ENCODE measurements at regions not wholly inside any gene's neighbourhood (a gene's known extent, or its start where the extent isn't known, plus 50 kb on each side); places are given as distances from the start of the nearest gene placed in this dataset.
"Not testable (repeated sequence)": the region's sequence is repeated elsewhere in the genome, so short reads cannot be mapped to it uniquely, and the experiment has no call there.

- H3K4me1 ChIP-seq (ENCODE audit: control insufficient read depth, extremely low read depth, insufficient read depth, low read length); H2AFZ ChIP-seq (ENCODE audit: low read length); H3K4me3 ChIP-seq (replicated peaks in 1 of 4; ENCODE audit: control extremely low read depth in 1 of 4, insufficient read depth in 1 of 4, low read depth in 3 of 4, low read length in 4 of 4); H3K79me2 ChIP-seq (ENCODE audit: control insufficient read depth, insufficient read depth, low read length); H3K27ac ChIP-seq (ENCODE audit: insufficient read depth, low read length); H3K9ac ChIP-seq (ENCODE audit: insufficient read depth, low read length); H4K20me1 ChIP-seq (ENCODE audit: control insufficient read depth, extremely low read depth, insufficient read depth, low read length); H3K36me3 ChIP-seq (ENCODE audit: control insufficient read depth, insufficient read depth, low read length); DNase-seq (ENCODE audit: low read depth in 2 of 2); H3K4me2 ChIP-seq (ENCODE audit: extremely low read depth, insufficient read depth, low read length); H3K9me3 ChIP-seq (ENCODE audit: control insufficient read depth, insufficient read depth, low read depth, low read length); H3K27me3 ChIP-seq (ENCODE audit: control insufficient read depth, insufficient read depth, low read length): not testable (repeated sequence)
Observed at GRCh38 chr3:48101301-48101650, 85.1 kb upstream of the MAP4 start.

GRCh38 chr3:48092270-48092669 lies 76.1 kb upstream of the MAP4 start:
- no peaks in the 10 kb centered on the region for H4K20me1 ChIP-seq (ENCODE audit: control insufficient read depth, extremely low read depth, insufficient read depth, low read length)
- H3K36me3 ChIP-seq (ENCODE audit: control insufficient read depth, insufficient read depth, low read length), result no peaks in the 10 kb centered on the region
- H2AFZ ChIP-seq (ENCODE audit: low read length), result no peak overlapping the region
- no peak overlapping the region for H3K27ac ChIP-seq (ENCODE audit: insufficient read depth, low read length)
- H3K9ac ChIP-seq (ENCODE audit: insufficient read depth, low read length), result no peak overlapping the region
- H3K4me2 ChIP-seq (ENCODE audit: extremely low read depth, insufficient read depth, low read length), result no peak overlapping the region
- no peak overlapping the region for H3K4me3 ChIP-seq (replicated peaks in 1 of 4; ENCODE audit: control extremely low read depth in 1 of 4, insufficient read depth in 1 of 4, low read depth in 3 of 4, low read length in 4 of 4)
- H3K27me3 ChIP-seq (ENCODE audit: control insufficient read depth, insufficient read depth, low read length), result no peaks in the 10 kb centered on the region
- TF ChIP-seq EZH2 (IDR thresholded peaks at IDR 0.05; ENCODE audit: low read length, missing control alignments) (no peak), CTCF (conservative IDR thresholded peaks at IDR 0.05 in 1 of 2, IDR thresholded peaks at IDR 0.05 in 1 of 2; ENCODE audit: low read depth in 1 of 2, low read length in 2 of 2) (no peak)
- H3K4me1 ChIP-seq (ENCODE audit: control insufficient read depth, extremely low read depth, insufficient read depth, low read length), result peaks cover 2% of the 10 kb centered on the region
- H3K79me2 ChIP-seq (ENCODE audit: control insufficient read depth, insufficient read depth, low read length), result peaks cover 10% of the 10 kb centered on the region
- no peaks in the 10 kb centered on the region for H3K9me3 ChIP-seq (ENCODE audit: control insufficient read depth, insufficient read depth, low read depth, low read length)
- peak in 1 of 2 donors; percentile 29 for DNase-seq (ENCODE audit: low read depth in 2 of 2)

GRCh38 chr3:48090166-48090939 lies 74.1 kb upstream of the MAP4 start:
- peaks cover 3% of the 10 kb centered on the region for H4K20me1 ChIP-seq (ENCODE audit: control insufficient read depth, extremely low read depth, insufficient read depth, low read length)
- peak in 1 of 2 donors; percentile 36 for DNase-seq (ENCODE audit: low read depth in 2 of 2)
- H3K4me3 ChIP-seq (replicated peaks in 1 of 4; ENCODE audit: control extremely low read depth in 1 of 4, insufficient read depth in 1 of 4, low read depth in 3 of 4, low read length in 4 of 4), result peak overlapping the region in 1 of 4 experiments; percentile 95
- H3K27ac ChIP-seq (ENCODE audit: insufficient read depth, low read length), result no peak overlapping the region
- no peaks in the 10 kb centered on the region for H3K9me3 ChIP-seq (ENCODE audit: control insufficient read depth, insufficient read depth, low read depth, low read length)
- peaks cover 9% of the 10 kb centered on the region for H3K4me1 ChIP-seq (ENCODE audit: control insufficient read depth, extremely low read depth, insufficient read depth, low read length)
- H2AFZ ChIP-seq (ENCODE audit: low read length), result no peak overlapping the region
- peaks cover 28% of the 10 kb centered on the region for H3K79me2 ChIP-seq (ENCODE audit: control insufficient read depth, insufficient read depth, low read length)
- no peaks in the 10 kb centered on the region for H3K27me3 ChIP-seq (ENCODE audit: control insufficient read depth, insufficient read depth, low read length)
- peak overlapping the region; percentile 54 for H3K4me2 ChIP-seq (ENCODE audit: extremely low read depth, insufficient read depth, low read length)
- no peaks in the 10 kb centered on the region for H3K36me3 ChIP-seq (ENCODE audit: control insufficient read depth, insufficient read depth, low read length)
- no peak for TF ChIP-seq EZH2 (IDR thresholded peaks at IDR 0.05; ENCODE audit: low read length, missing control alignments)
- TF ChIP-seq CTCF (conservative IDR thresholded peaks at IDR 0.05 in 1 of 2, IDR thresholded peaks at IDR 0.05 in 1 of 2; ENCODE audit: low read depth in 1 of 2, low read length in 2 of 2), result no peak
- H3K9ac ChIP-seq (ENCODE audit: insufficient read depth, low read length), result no peak overlapping the region
